ENCODE measurements at regions not wholly inside any gene's neighbourhood (a gene's known extent, or its start where the extent isn't known, plus 50 kb on each side); places are given as distances from the start of the nearest gene placed in this dataset.

- no peak for TF ChIP-seq CTCF (IDR thresholded peaks at IDR 0.05)
- TF ChIP-seq POLR2A (IDR thresholded peaks at IDR 0.05) = no peak
Measured at GRCh38 chr12:114064497-114064896, 98.4 kb upstream of the RBM19 start.

Measured in uterus (tissue), 2 donors.